SK-N-SH (cell line): ENCODE measurements at regions not wholly inside any gene's neighbourhood (a gene's known extent, or its start where the extent isn't known, plus 50 kb on each side); places are given as distances from the start of the nearest gene placed in this dataset.

Experiments
- CTCF ChIP-seq: fragments of 200-600 bp; sonication (generic); IDR thresholded peaks from 2 replicates; pipeline ENCODE4 v1.6.1; 2017; ENCODE audit warnings: antibody characterized with exemption, mild to moderate bottlenecking, moderate library complexity
- FOXM1 ChIP-seq: IDR thresholded peaks from 2 replicates; pipeline ENCODE4 v1.4.0; 2012; ENCODE audit warnings: low read depth, mild to moderate bottlenecking
- MAX ChIP-seq: IDR thresholded peaks from 2 replicates; pipeline ENCODE4 v1.4.0; 2012; ENCODE audit warnings: low read depth
- TEAD4 ChIP-seq: IDR thresholded peaks from 2 replicates; pipeline ENCODE4 v1.4.0; 2012; ENCODE audit warnings: mild to moderate bottlenecking, borderline replicate concordance; ENCODE audit not compliant: insufficient read depth
- USF1 ChIP-seq: IDR thresholded peaks from 2 replicates; pipeline ENCODE4 v1.4.0; 2012; ENCODE audit warnings: low read depth, borderline replicate concordance
- USF2 ChIP-seq: fragments of 150-350 bp; IDR thresholded peaks from 2 replicates; pipeline ENCODE4 v1.6.1; 2017; ENCODE audit warnings: antibody characterized with exemption, low read length, low read depth, borderline replicate concordance

GRCh38 chr5:167780177-167780576, 511.3 kb upstream of the WWC1 start:
- TF ChIP-seq USF2: no peak
- no peak for TF ChIP-seq TEAD4
- no peak for TF ChIP-seq FOXM1
- TF ChIP-seq MAX: no peak
- TF ChIP-seq CTCF: no peak
- no peak for TF ChIP-seq USF1
